Inflammatory macrophage treated with lipopolysaccharide for 1 hour (primary cell): ENCODE measurements at regions not wholly inside any gene's neighbourhood (a gene's known extent, or its start where the extent isn't known, plus 50 kb on each side); places are given as distances from the start of the nearest gene placed in this dataset.

Source experiments
- DNase-seq, 2 donors: peaks; one replicate each; pipeline ENCODE4 v3.0.0-alpha.2; 2020 to 2022

GRCh38 chr2:235141411-235142128, 189.8 kb downstream of the SH3BP4 start:
- DNase-seq = no peak

GRCh38 chr2:235142601-235143000, 190.8 kb downstream of the SH3BP4 start:
- DNase-seq = no peak

- no peak for DNase-seq
These were observed 192.0 kb downstream of the SH3BP4 start for GRCh38 chr2:235143789-235144188.

- no peak for DNase-seq
These were observed 192.5 kb downstream of the SH3BP4 start for GRCh38 chr2:235144291-235144690.

GRCh38 chr2:235146206-235146605, 194.4 kb downstream of the SH3BP4 start:
- DNase-seq = no peak

GRCh38 chr2:235146871-235147565, 195.2 kb downstream of the SH3BP4 start:
- no peak for DNase-seq

- DNase-seq = no peak
These were observed 196.7 kb downstream of the SH3BP4 start for GRCh38 chr2:235148201-235149170.

GRCh38 chr2:235149240-235149659, 197.4 kb downstream of the SH3BP4 start:
- no peak for DNase-seq

GRCh38 chr2:235149736-235150135, 197.9 kb downstream of the SH3BP4 start:
- no peak for DNase-seq

- DNase-seq = no peak
These were observed 199.3 kb downstream of the SH3BP4 start for GRCh38 chr2:235151152-235151551.

- no peak for DNase-seq
These were observed 203.3 kb downstream of the SH3BP4 start for GRCh38 chr2:235155163-235155562.

- DNase-seq = no peak
These were observed 204.2 kb downstream of the SH3BP4 start for GRCh38 chr2:235156055-235156454.

GRCh38 chr2:235157746-235158482, 206.1 kb downstream of the SH3BP4 start:
- no peak for DNase-seq

GRCh38 chr2:235160281-235160810, 208.5 kb downstream of the SH3BP4 start:
- DNase-seq = no peak

- DNase-seq = no peak
These were observed 209.7 kb downstream of the SH3BP4 start for GRCh38 chr2:235161565-235161964.

GRCh38 chr2:235162082-235162836, 210.4 kb downstream of the SH3BP4 start:
- DNase-seq = no peak

GRCh38 chr2:235162837-235163197, 211.0 kb downstream of the SH3BP4 start:
- no peak for DNase-seq

- no peak for DNase-seq
These were observed 213.3 kb downstream of the SH3BP4 start for GRCh38 chr2:235165136-235165535.

- no peak for DNase-seq
These were observed 213.8 kb downstream of the SH3BP4 start for GRCh38 chr2:235165631-235166030.

GRCh38 chr2:235168174-235168979, 216.6 kb downstream of the SH3BP4 start:
- DNase-seq = no peak

- no peak for DNase-seq
These were observed 218.2 kb downstream of the SH3BP4 start for GRCh38 chr2:235170016-235170415.
